HG02943 (cell line): ENCODE measurements at regions not wholly inside any gene's neighbourhood (a gene's known extent, or its start where the extent isn't known, plus 50 kb on each side); places are given as distances from the start of the nearest gene placed in this dataset.
"Not testable (repeated sequence)": the region's sequence is repeated elsewhere in the genome, so short reads cannot be mapped to it uniquely, and the experiment has no call there.

Experiments
- ATAC-seq: cut with Tn5 transposase; IDR thresholded peaks from one replicate; pipeline ENCODE4 v1.9.1; 2021; ENCODE audit warnings: mild to moderate bottlenecking, low read depth, moderate library complexity; ENCODE audit not compliant: unreplicated experiment

DNA sequence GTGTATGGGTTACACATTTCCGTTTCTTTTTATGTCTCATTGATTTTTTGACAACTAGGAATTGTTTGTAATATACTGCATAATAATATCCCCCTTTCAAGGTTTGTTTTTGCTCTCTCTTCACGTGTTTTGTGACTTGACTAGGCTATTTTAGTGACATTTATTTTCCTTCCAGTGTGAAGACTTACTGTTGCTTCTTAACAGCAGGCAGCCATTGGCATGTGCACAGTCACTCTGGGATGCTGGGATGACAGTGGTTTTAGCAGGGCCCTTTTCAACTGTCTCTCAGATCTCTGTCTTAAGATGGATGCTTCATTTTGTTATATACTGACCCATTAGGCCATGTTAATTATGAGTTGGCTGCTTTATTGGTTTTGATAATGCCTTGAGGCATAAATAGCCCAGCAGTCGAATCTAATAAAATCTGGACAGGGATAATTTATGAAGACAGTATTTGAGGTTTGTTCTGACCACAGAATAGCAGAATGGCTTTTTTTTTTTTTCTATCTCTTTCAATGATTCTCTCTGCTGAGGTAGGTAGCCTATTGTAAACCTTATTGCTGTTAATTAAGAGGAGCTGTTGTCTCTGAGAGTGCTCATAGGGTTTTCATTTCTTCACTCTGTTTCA is 536.0 kb downstream of the GABRG2 start:
- ATAC-seq = no peak

DNA sequence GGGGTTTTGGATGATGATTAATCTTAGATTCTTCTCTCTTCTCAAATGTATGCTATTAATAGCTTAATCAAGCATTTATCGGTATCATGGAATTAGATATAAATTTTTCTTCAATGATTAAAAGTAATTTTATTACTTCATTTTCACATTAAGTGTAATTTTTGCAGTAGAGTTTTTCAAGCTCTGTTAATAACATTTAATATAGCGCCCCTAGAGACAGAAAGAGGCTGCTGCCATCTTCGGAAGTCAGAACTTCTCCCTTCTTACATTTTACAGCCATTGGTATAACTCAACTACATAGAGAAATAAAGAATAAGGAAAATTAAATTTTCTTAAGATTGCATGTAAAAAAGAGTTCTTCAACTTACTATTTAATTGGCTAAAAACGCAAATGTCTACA is 540.3 kb downstream of the GABRG2 start:
- no peak for ATAC-seq

DNA sequence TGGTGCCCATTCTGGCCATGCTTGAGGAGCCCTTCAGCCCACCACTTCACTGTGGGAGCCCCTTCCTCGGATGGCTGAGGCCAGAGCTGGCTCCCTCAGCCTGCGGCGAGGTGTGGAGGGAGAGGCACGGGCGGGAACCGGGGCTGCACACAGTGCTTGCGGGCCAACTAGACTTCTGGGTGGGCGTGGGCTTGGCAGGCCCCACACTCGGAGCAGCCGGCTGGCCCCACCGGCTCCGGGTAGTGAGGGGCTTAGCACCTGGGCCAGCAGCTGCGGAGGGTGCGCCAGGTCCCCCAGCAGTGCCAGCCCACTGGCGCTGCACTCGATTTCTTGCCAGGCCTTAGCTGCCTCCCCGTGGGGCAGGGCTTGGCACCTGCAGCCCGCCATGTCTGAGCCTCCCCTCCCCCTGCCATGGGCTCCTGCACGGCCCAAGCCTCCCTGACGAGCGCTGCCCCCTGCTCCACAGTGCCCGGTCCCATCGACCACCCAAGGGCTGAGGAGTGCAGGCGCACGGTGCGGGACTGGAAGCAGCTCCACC is 554.2 kb downstream of the GABRG2 start:
- not testable (repeated sequence) for ATAC-seq

DNA sequence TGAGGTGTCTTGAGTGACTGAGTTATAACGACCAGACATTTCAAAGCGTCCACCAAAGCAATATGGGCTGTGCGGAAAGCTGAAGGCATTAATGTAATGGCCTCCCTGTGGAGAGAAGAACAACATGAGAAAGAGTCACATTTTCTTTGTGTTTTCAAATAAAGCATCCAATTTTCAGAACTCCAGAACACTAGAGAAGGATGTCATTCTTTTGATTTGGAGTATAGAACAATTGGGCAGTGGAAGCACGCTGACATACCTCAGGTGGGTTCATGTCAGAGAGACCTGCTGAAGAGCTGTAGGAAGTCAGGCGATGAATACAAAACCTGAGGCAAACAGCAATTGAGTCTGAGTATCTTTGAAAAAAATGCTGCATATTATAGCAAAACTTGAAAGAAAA is 556.5 kb downstream of the GABRG2 start:
- ATAC-seq = no peak

DNA sequence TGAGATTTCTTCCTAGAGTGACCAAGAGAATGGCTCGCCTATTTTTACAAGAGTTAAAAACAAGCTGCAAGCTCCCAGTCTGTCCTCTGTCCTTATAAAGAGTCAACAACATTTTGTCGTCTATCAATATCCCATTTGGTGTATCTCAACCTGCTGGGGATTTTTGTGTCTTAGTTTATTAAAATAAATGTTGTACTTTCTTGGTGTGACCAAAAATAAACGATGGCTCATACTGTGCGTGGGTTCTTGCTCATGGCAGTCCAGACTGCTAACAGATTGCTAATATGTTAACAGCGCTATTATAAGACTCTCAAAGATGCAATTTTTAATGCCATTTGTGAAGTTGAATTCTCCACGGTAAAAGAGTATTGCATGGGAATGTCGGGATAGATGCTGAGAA is 569.9 kb downstream of the GABRG2 start:
- ATAC-seq = no peak

DNA sequence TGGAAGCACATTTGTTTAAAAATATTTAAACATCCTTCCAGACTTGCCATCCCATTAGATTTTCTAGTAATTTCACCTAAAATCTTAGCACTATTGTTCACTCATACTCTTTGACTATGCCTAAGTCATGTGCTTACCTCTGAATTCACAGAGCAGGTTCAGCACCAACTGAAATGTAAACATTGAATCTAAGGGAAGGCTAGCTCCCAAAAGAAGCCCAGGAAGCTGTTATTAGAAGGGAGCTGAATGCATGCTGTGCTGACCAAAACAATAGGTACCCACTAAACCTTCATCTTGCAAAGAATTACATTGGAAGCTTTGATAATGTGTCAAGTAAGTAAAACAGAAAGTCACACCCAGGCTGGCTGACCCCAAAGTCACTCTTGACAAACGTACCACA is 571.3 kb downstream of the GABRG2 start:
- no peak for ATAC-seq

DNA sequence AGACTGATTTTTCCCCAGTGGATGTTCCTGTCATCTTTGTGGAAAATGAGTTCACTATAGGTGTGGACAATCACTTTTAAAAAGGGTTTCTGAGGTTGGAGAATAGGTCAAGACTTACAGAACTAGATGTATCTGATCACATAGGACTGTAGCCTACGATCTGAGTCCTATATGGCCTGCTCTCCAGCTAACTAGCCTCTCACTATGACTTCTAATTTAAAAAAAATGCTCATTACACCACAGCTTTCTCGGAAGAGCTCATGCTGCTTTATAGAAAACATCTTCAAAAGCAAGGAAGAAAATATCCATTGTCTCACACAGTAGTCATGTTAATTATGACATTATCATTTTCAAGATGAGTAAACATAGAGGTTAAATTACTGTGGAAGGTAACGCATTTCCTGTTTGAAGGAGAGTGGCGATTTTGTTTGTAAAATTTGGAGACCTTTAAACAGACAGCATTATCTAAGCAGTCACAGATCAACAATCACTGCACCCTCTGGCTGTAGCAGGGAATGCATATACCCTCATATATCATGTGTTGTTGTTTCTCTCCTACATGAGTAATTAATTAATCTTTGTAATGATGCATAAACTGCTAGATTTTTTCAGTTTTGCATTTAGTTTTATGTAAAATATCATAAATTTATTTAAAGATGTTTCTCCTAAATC is 573.7 kb downstream of the GABRG2 start:
- ATAC-seq = no peak

DNA sequence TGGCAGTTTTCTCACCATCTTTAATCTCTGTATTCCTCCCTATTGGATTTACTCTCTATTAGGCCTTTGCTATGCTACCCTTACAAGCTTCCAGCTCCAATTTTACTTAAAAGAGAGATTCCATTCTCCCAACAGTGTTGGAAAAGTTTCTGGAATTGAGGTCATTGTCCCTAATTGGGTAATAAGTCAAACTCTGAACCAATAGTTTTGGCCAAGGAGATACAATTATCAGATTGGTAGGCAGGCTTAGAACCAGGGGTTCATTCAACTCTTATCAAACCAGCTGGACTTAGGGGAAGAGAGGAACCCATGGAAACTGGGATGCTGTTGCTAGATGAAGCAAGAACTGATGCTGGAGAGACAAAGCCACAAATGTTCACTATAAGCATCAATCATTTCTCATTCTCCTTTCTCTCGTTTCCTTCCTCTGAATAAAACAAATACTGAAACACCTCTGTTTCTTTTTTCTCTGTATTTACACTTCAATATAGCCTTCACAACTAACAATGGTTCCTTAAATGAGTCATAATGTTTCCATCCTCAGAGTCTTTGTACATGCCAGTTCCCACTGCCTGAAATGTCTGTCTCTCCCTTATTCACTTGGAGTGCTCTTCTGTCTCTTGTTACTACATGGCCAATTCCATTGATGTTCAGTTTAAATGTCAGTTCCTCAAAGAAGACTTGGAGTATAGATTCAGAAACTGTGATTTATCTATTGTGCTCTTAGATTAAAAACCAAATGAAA is 587.3 kb downstream of the GABRG2 start:
- no peak for ATAC-seq

DNA sequence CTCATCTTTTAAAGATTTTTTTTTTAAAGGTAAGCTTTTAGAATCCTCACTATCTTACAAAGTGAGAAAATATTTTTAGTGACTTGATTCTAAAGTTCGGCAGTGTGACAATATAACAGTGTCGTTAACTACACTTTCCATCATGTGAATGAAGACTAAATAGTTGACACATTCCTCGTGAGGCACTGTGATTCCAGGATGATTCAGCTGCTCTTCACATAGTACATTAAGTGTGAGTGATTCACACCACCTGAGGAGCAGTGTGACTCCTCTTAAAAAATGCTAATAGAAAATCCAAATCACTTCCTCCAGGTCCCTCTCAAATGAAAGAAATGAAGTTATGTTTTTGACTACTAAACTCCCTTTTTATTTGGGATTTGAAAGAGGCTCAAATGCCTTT is 589.5 kb downstream of the GABRG2 start:
- no peak for ATAC-seq

DNA sequence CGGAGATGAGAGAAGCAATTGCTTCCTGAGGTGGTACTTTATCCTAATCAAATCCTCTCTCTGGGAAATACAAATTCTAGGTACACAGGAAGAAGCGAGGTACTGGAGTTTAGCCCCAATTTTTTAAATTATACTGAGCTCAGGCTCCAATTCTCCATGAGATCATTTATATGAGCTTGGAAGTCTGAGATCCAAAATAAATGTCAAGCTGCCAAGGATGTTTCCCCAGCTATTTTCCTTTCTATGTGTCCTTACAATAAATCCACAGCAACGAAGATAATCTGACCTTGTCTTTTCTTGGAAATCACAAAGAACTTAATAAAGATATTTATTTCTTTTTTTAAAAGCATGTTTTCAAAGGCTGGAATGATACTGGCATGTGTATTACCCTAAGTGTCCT is 597.3 kb downstream of the GABRG2 start:
- ATAC-seq = no peak

DNA sequence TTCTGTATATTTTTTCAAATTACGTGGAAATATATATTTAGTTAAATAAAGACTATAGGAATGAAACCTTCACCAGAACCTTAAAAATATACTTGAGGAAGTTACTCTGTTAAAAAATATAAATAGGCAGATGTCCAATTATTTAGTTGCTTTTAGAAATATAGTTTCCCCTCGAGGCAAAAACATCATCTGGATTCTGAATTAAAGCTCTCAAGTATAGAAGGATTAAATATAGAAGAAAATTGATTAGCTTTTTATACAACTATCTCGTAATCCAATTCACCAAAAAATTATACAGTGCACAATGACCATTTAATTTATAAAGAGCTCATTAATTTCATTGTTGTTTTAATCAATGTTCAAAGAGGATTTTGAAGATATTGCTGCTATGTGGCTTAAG is 601.4 kb downstream of the GABRG2 start:
- no peak for ATAC-seq

DNA sequence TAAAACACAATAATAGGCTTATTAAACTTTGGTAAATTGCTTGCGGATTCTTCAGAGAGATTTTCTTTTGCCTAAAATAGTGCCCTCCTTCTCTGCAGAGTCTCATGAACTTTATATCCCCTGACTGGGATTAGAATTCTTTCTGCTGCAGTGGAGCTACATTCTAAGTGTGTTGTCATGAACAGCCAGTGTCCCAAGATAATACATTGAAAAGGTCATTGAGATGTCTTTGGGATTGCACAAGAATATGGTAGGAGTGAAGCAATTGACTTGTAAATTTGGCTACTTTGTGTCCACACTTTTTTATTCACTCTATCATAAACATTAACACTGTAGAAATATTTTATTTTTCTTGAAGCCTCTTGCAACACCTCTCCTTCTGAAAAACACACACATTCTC is 604.5 kb downstream of the GABRG2 start:
- ATAC-seq = no peak

DNA sequence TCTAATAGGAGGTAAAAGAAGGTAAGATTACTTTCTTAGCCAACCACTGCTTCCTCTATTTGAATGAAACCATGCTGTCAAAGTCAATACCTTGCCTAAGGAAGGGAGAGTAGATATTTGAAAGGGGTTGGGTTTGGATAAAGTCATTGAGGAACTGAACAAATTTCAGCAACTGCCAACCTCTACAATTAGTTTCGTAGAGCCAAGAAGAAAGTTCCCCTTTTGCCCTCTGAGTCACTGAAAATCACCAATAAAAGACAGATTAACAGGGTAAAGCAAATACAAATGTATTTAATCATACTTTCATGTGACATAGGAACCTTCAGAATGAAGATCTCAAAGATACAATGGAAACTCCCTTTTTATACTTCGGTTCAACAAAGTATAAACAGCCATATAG is 615.7 kb downstream of the GABRG2 start:
- no peak for ATAC-seq

DNA sequence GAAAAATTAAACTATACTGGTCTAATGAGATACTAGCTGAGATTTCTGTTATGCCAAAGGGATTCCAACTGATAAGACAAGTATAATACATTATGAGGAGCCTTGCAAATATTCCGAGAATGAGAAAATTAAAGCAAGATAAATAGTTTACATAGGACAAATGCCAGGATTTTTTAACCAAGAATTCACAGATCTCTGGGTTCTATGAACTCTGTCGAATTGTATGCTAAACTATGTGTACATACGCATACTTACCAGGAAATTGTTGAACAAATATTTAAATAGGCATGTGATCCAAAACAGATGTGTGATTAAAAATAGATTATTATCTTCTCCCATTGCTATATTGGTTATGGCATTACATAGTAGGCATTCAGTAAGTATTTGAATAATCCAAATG is 616.6 kb downstream of the GABRG2 start:
- ATAC-seq = no peak

DNA sequence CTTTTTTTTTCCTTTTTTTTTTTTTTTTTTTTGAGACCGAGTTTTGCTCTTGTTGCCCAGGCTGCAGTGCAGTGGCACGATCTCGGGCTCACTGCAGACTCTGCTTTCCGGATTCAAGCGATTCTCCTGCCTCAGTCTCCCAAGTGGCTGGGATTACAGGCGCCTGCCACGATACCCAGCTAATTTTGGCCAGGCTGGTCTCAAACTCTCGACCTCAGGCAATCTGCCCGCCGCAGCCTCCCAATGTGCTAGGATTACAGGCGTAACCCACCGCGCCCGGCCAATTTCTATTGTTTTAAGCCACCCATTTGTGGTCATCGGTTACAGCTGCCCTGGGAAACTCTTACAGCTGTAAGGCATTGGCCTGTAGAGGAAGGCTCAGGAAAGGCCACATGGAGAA is 617.7 kb downstream of the GABRG2 start:
- ATAC-seq = no peak

DNA sequence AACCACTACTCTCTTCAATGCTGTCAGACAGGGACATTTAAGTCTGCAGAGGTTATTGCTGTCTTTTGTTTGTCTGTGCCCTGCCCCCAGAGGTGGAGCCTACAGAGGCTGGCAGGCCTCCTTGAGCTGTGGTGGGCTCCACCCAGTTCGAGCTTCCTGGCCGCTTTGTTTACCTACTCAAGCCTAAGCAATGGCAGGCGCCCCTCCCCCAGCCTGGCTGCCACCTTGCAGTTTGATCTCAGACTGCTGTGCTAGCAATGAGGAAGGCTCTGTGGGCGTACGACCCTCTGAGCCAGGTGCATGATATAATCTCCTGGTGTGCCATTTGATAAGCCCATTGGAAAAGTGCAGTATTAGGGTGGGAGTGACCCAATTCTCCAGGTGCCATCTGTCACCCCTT is 628.7 kb downstream of the GABRG2 start:
- ATAC-seq = not testable (repeated sequence)

DNA sequence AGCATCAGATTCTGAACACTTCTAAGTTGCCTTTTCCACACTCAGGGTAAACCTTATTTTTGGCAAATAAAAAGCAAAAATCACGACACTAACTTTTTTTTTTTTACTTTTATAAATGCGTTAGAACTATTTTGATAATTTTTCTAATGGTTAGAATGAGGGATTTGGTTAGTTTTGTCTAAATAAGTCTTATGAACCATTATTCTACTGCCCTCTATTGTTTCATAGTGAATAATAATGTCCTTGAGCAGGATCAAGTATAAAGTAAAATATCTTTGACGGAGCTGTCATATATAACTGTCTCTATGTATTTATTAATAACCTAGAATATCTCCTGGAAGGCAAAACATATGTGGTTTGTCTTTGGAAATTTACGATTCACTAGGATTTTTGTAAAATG is 631.8 kb downstream of the GABRG2 start:
- ATAC-seq = no peak

DNA sequence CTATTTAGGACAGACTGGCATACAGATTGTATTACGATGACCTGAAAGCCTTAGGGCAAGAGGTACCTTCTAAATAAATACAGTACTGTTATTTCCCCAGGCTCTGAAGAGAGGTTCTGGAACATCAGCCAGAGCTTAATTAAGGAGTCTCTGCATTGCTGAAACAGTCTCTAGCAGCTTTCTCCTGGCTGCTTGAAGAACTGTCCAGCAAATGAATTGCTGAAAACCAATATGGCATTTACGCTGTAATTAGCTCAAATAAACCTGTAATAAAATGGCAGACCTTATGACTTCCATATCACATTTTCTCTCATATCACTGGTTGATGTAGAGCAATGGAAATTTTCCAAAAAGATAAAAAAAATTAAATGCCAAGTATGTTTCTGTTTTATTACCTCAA is 636.3 kb downstream of the GABRG2 start:
- no peak for ATAC-seq

DNA sequence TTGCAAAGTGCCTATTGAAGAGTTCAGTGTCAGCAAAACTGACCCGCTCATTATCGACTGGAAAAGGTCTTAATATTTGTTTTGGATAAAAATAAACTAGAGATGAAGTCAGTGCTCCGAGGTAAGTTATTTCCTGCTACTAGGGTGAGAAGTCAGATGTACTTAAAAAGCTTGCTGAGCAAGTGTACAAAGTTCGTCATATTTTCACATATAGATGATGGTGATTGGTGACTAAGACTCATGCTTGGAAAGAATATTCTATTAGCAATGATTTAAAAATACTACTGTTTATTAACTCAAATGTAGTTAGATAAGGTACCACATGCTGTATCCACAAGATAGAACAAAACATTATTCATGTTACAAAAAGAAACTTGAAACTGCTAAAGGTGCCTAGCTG is 643.7 kb downstream of the GABRG2 start:
- no peak for ATAC-seq

DNA sequence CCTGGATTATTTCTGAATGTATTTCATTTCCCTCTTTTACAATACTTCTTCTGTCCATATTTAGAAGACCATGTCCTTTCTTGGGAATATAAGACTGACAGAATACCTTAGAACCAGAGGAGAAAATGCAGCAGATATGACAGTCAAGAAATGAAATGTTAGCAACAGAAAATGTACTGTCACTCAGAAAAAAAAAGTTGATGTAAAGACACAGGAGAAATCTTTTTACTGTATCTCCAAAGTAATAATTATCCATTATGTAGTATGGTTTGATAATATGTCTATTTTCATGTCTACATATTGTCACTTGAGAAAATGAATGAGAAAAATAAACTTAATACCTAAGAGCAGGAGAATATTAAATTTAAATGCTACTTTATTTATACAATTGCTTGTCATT is 652.1 kb downstream of the GABRG2 start:
- ATAC-seq = no peak

DNA sequence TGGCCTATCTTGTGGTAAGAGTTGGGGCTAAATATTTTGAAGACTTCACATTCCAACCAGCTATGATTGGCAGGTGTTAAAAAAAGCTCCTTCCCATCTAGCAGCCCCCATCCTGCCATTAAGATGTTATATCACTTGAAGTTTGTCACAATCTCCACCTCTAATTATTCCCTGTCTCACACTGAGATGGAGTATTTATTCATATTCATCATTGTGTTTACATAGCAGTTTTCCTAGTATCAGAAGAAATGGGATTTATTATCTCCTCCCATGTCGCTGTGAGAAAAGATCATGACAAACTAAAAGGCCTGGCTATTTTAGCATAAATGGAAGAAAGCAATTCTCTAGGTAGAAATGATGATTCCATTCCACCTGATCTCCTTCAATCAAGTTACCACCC is 653.6 kb downstream of the GABRG2 start:
- no peak for ATAC-seq

DNA sequence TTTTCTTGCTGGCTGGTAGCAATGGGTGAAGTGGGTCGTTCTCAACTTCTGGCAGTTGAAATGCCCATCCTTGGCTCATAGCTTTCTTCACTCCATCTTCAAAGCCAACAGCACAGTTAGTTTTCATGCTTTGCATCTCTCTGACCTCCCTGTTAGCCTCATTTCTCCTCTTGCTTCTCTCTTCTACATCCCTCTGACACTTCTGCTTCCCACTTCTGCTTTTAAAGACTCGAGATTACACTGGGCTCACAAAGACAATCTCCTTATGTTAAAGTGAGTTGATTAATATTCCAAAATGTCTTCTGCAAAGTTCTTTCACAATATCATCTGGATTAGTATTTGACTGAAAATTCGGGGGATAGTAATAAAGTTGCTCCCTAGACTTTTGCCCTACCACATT is 684.8 kb upstream of the CCNG1 start:
- ATAC-seq = no peak
